AG09319 (cell line): ENCODE measurements at regions not wholly inside any gene's neighbourhood (a gene's known extent, or its start where the extent isn't known, plus 50 kb on each side); places are given as distances from the start of the nearest gene placed in this dataset.

Experiments used
- DNase-seq: peaks from one replicate; pipeline ENCODE4 v3.0.0-alpha.2; 2010; ENCODE audit warnings: low read depth; ENCODE audit errors: extremely low read depth
- CTCF ChIP-seq: IDR thresholded peaks from 2 replicates; pipeline ENCODE4 v1.5.1; 2011; ENCODE audit warnings: low read depth, mild to moderate bottlenecking, inconsistent platforms, low read length, moderate library complexity

GRCh38 chr15:70259640-70260508, 162.2 kb upstream of the TLE3 start:
- TF ChIP-seq CTCF: no peak; the same call in 1 of the 2 replicates
- DNase-seq: no peak

- DNase-seq: no peak
Measured at GRCh38 chr15:70259028-70259424, 161.3 kb upstream of the TLE3 start.

DNA sequence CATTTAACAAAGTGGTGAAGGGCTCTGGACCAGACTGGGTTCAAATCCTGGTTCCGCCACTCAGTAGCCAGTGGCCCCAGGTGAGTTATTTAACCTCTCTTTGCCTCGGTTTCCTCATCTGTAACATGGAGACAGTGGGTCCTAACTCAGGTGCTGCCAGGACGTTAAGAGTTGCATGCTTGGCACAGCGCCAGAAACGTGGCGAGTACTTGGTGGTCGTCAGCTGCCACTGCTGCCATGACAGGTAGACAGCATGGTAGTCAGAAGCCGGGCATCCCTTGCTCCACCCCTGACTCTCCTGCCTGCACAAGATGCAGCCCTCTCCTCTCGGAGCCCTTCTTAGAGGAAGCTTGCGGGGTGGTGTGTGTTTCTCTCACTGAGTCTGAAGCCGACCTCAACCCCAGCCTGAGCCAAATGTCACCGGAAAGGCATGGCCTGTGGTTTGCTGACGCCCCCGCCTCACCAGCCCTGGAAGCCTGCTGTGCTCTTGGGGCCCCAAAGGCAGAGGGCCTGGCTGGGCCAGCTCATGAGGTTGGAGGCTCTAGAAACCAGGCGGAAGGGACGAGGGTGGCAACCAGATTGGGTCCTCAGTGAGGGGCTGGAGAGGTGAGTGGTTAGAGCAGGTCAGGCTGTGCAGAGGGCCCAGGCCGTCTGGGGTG, 160.8 kb upstream of the TLE3 start:
- no peak for TF ChIP-seq CTCF
- DNase-seq: no peak

More at GRCh38 chr15:70259028-70259424, 161.3 kb upstream of the TLE3 start:
- TF ChIP-seq CTCF: no peak

DNA sequence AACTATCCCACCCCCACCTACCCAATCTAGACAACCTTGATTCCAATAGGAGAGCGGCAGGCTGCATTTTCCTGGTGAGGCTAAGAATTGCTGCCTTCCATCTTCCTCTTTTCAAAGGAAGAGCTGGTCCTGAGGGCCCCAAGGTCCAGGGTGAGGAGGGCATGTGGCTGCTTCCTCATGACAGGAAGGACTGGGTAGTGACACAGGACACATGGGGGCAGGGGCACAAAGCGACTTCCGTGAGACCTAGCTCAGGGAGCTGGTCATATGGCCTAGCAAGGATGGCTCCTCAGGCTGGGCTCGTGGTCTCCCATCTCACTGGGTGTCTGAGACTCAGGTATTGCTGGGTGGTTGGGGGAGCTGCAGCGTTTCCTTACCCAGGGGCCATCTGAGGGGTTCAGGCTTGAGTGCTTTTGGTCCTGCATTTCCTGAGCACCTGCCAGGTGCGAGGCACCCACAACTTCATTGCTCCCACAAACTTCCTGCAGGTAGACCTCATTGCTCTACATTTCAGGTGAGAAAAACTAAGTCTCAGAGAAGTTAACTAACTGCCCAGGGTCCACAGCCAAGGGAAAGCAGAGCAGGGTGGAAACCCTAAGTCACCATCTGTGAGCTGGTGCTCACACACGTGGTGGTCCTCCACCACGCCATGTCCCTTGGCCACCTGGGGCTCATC, 160.0 kb upstream of the TLE3 start:
- DNase-seq: no peak
- no peak for TF ChIP-seq CTCF

DNA sequence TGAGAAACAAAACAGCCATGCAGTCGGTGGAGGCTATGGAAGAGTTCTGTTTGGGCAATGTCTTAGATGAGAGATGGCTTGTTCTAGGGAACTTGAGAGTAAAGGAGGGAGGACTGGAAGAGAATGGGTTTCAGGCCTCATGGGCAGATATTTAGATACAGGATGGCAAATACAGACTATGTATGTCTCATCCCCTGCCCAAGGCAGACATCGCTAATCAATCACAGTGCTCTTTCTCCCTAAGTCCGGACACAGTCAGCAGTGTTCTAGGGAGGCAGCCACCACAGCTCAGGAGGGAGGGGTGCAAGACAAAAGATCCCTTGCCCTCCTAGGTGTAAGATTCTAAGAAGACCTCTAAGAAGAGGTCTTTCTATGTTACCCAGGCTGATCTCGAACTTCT, 159.3 kb upstream of the TLE3 start:
- DNase-seq: no peak
- no peak for TF ChIP-seq CTCF

- no peak for TF ChIP-seq CTCF
- DNase-seq: no peak
Measured at GRCh38 chr15:70254311-70254869, 156.7 kb upstream of the TLE3 start.
